H1 (cell line): ENCODE measurements at regions not wholly inside any gene's neighbourhood (a gene's known extent, or its start where the extent isn't known, plus 50 kb on each side); places are given as distances from the start of the nearest gene placed in this dataset.

ENCODE experiments used
- E2F6 ChIP-seq: IDR thresholded peaks from 2 replicates; pipeline ENCODE4 v1.6.1; 2012; ENCODE audit warnings: inconsistent platforms
- SP1 ChIP-seq: IDR thresholded peaks from 2 replicates; pipeline ENCODE4 v1.6.1; 2011; ENCODE audit warnings: low read depth, low read length
- ZNF274 ChIP-seq: IDR thresholded peaks from 2 replicates; pipeline ENCODE4 v1.7.0; 2012; ENCODE audit warnings: low read length, borderline replicate concordance; ENCODE audit errors: extremely low read depth

DNA sequence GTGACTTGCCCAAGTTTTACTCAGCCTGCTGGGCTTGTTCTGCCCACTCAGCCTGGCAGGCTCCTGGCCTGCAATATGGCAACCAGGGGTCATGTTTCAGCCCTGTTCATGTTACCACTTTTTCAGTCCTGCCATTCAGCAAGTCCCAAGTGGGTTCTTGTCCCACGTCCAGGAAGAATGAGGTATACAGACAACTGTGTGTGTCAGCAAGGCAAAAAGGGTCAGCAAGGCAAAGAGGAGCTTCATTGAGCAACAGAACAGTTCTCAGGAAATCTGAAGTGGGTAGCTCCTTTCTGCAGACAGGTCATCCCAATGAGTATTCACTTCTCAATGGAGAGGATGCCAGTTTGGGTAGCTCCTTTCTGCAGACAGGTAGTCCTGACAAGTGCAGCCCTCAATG lies 1233.3 kb upstream of the B3GALT2 start (continued):
- no peak for TF ChIP-seq E2F6
- TF ChIP-seq ZNF274: no peak
- TF ChIP-seq SP1: no peak
- TF ChIP-seq, all 59 proteins: peak for 0
